IMR-90 (cell line): ENCODE measurements at regions not wholly inside any gene's neighbourhood (a gene's known extent, or its start where the extent isn't known, plus 50 kb on each side); places are given as distances from the start of the nearest gene placed in this dataset.

Experiments used
- ATAC-seq: fragments of 200-7000 bp; cut with Tn5 transposase; 2 replicates; pipeline ENCODE4 v1.9.1; 2020; ENCODE audit warnings: low read depth, mild to moderate bottlenecking, moderate library complexity
- BruUV-seq: library from RNA; stranded (reverse); fragments of 400-500 nt; replicated peaks from 2 replicates; lab custom pipeline; 2021; lab: Mats Ljungman, UMichigan
- CTCF ChIA-PET: fragments of 300-600 bp; formaldehyde crosslinking; extraction: SDS; loops from one replicate; lab custom pipeline; 2021; ENCODE audit warnings: antibody characterized with exemption; lab: Yijun Ruan, JAX
- POLR2A ChIA-PET: fragments of 300-600 bp; sonication (Branson Sonifier 250); formaldehyde crosslinking; loops from one replicate; lab custom pipeline; 2022; ENCODE audit warnings: antibody characterized with exemption; ENCODE audit not compliant: unreplicated experiment; lab: Charles Lee
- DNase-seq: peaks from one replicate; pipeline ENCODE4 v3.0.0; 2013
- H2AFZ ChIP-seq: replicated peaks from 2 replicates; pipeline ENCODE3; 2013; ENCODE audit warnings: low read length, mild to moderate bottlenecking; ENCODE audit not compliant: poor library complexity
- H2AK5ac ChIP-seq: 2 replicates; pipeline ENCODE4 v1.6.1; 2013; ENCODE audit warnings: low read depth, low read length, inconsistent platforms
- H2AK9ac ChIP-seq: replicated peaks from 2 replicates; pipeline ENCODE3; 2013; ENCODE audit warnings: mild to moderate bottlenecking, low read depth, low read length, moderate library complexity; ENCODE audit not compliant: poor library complexity
- H2BK120ac ChIP-seq: 2 replicates; pipeline ENCODE4 v1.6.1; 2013; ENCODE audit warnings: low read depth, low read length, inconsistent platforms
- H2BK15ac ChIP-seq: 3 replicates; pipeline ENCODE4 v1.6.1; 2013; ENCODE audit warnings: low read depth, low read length, inconsistent platforms
- H2BK20ac ChIP-seq: 2 replicates; pipeline ENCODE4 v1.6.1; 2013; ENCODE audit warnings: low read depth, mild to moderate bottlenecking, inconsistent platforms, low read length, moderate library complexity
- H2BK5ac ChIP-seq: 2 replicates; pipeline ENCODE4 v1.6.1; 2013; ENCODE audit warnings: mild to moderate bottlenecking, low read depth, low read length, inconsistent platforms; ENCODE audit not compliant: poor library complexity, severe bottlenecking
- H3K14ac ChIP-seq: replicated peaks from 2 replicates; pipeline ENCODE4 v1.6.1; 2013; ENCODE audit warnings: low read depth, low read length, inconsistent platforms
- H3K18ac ChIP-seq: 2 replicates; pipeline ENCODE4 v1.6.1; 2013; ENCODE audit warnings: low read depth, low read length, control low read depth
- H3K23ac ChIP-seq: 2 replicates; pipeline ENCODE4 v1.6.1; 2013; ENCODE audit warnings: low read depth, low read length, inconsistent platforms
- H3K27ac ChIP-seq: 2 replicates; pipeline ENCODE4 v1.5.1; 2013; ENCODE audit warnings: mild to moderate bottlenecking, control low read depth, low read length; ENCODE audit not compliant: insufficient read depth
- H3K27me3 ChIP-seq: 2 replicates; pipeline ENCODE4 v1.6.1; 2013; ENCODE audit warnings: low read length; ENCODE audit not compliant: control insufficient read depth, insufficient read depth
- H3K36me3 ChIP-seq: 2 replicates; pipeline ENCODE4 v1.6.1; 2013; ENCODE audit warnings: low read length, mixed read lengths; ENCODE audit not compliant: control insufficient read depth, insufficient read depth
- H3K4ac ChIP-seq: 2 replicates; pipeline ENCODE4 v1.6.1; 2013; ENCODE audit warnings: low read depth, low read length, inconsistent platforms
- H3K4me1 ChIP-seq: 2 replicates; pipeline ENCODE4 v1.6.1; 2013; ENCODE audit warnings: low read length, mixed read lengths; ENCODE audit not compliant: control insufficient read depth, insufficient read depth
- H3K4me2 ChIP-seq: 2 replicates; pipeline ENCODE4 v1.6.1; 2013; ENCODE audit warnings: low read depth, mild to moderate bottlenecking, control low read depth, low read length, moderate library complexity
- H3K4me3 ChIP-seq: 2 replicates; pipeline ENCODE4 v1.5.1; 2013; ENCODE audit warnings: low read depth, mild to moderate bottlenecking, control low read depth, low read length, moderate library complexity; ENCODE audit not compliant: insufficient read depth
- H3K56ac ChIP-seq: 2 replicates; pipeline ENCODE4 v1.6.1; 2013; ENCODE audit warnings: low read length, inconsistent platforms; ENCODE audit not compliant: insufficient read depth; ENCODE audit errors: extremely low read depth
- H3K79me1 ChIP-seq, 2 experiments: 2 replicates each; pipeline ENCODE4 v1.6.1; 2013; ENCODE audit warnings: low read length in 2 of 2, inconsistent platforms in 1 of 2, low read depth in 1 of 2
- H3K9ac ChIP-seq: 2 replicates; pipeline ENCODE4 v1.6.1; 2013; ENCODE audit warnings: low read depth, low read length, control low read depth
- H3K9me1 ChIP-seq: 2 replicates; pipeline ENCODE4 v1.6.1; 2013; ENCODE audit warnings: low read length, inconsistent platforms; ENCODE audit not compliant: insufficient read depth
- H3K9me3 ChIP-seq: 2 replicates; pipeline ENCODE4 v1.6.1; 2013; ENCODE audit warnings: low read length; ENCODE audit not compliant: control insufficient read depth, insufficient read depth
- H4K20me1 ChIP-seq: 2 replicates; pipeline ENCODE4 v1.6.1; 2013; ENCODE audit warnings: low read length, inconsistent platforms; ENCODE audit not compliant: insufficient read depth
- H4K5ac ChIP-seq: 2 replicates; pipeline ENCODE4 v1.6.1; 2013; ENCODE audit warnings: mild to moderate bottlenecking, low read depth, low read length, control low read depth
- H4K8ac ChIP-seq, 2 experiments: 2 replicates each; pipeline ENCODE4 v1.6.1; 2013; ENCODE audit warnings: low read depth in 2 of 2, low read length in 2 of 2, control low read depth in 1 of 2, inconsistent platforms in 1 of 2
- H4K91ac ChIP-seq: 2 replicates; pipeline ENCODE4 v1.6.1; 2013; ENCODE audit warnings: low read depth, low read length, inconsistent platforms; ENCODE audit not compliant: insufficient read depth
- BHLHE40 ChIP-seq: fragments of 150-350 bp; IDR thresholded peaks from 2 replicates; pipeline ENCODE4 v1.6.1; 2016; ENCODE audit warnings: mild to moderate bottlenecking, low read depth, low read length
- CEBPB ChIP-seq: IDR thresholded peaks from 2 replicates; pipeline ENCODE4 v1.6.1; 2012; ENCODE audit warnings: low read depth, low read length, improper control_type of control experiment
- FOS ChIP-seq: fragments of 150-350 bp; IDR thresholded peaks from 2 replicates; pipeline ENCODE4 v1.6.1; 2016; ENCODE audit warnings: low read depth, low read length
- MAZ ChIP-seq: IDR thresholded peaks from 2 replicates; pipeline ENCODE4 v1.6.1; 2012; ENCODE audit warnings: low read depth, mild to moderate bottlenecking, low read length, improper control_type of control experiment, moderate library complexity, borderline replicate concordance
- MXI1 ChIP-seq: IDR thresholded peaks from 2 replicates; pipeline ENCODE4 v1.6.1; 2012; ENCODE audit warnings: low read depth, mild to moderate bottlenecking, low read length, moderate library complexity, borderline replicate concordance
- POLR2A ChIP-seq: IDR thresholded peaks from 2 replicates; pipeline ENCODE4 v1.6.1; 2012; ENCODE audit warnings: mild to moderate bottlenecking, low read depth, low read length
- RAD21 ChIP-seq: IDR thresholded peaks from 2 replicates; pipeline ENCODE4 v1.6.1; 2012; ENCODE audit warnings: low read length, improper control_type of control experiment
- RCOR1 ChIP-seq: IDR thresholded peaks from 2 replicates; pipeline ENCODE4 v1.6.1; 2012; ENCODE audit warnings: mild to moderate bottlenecking, low read length, improper control_type of control experiment; ENCODE audit not compliant: insufficient replicate concordance
- SMC3 ChIP-seq: fragments of 150-350 bp; IDR thresholded peaks from 2 replicates; pipeline ENCODE4 v1.6.1; 2016; ENCODE audit warnings: low read depth, mild to moderate bottlenecking, antibody characterized with exemption, low read length, moderate library complexity
- USF2 ChIP-seq: fragments of 150-350 bp; IDR thresholded peaks from 2 replicates; pipeline ENCODE4 v1.6.1; 2017; ENCODE audit warnings: mild to moderate bottlenecking, antibody characterized with exemption, low read length, low read depth
- dilution Hi-C: fragments of 300-500 bp; cut with HindIII; formaldehyde crosslinking; loops from one replicate; pipeline ENCODE4 v1.14.3; 2018; ENCODE audit warnings: low sequenced_read_pairs; ENCODE audit not compliant: unreplicated experiment
- in situ Hi-C: fragments of 300-500 bp; cut with MboI; formaldehyde crosslinking; loops from 3 replicates; pipeline ENCODE4 v1.14.3; 2019; ENCODE audit warnings: low sequenced_read_pairs, inconsistent platforms, mixed read lengths
- intact Hi-C: fragments of 100-400 bp; cut with micrococcal nuclease; formaldehyde crosslinking; loops from 2 replicates; pipeline ENCODE4 v1.10.0; 2022

GRCh38 chr4:174181827-174182226 is 101.6 kb downstream of the FBXO8 start:
- H3K4me1 ChIP-seq: no peaks in the 10 kb centered on the region
- H2BK5ac ChIP-seq: no peak overlapping the region
- H3K14ac ChIP-seq: no peak overlapping the region
- H3K9ac ChIP-seq: no peak overlapping the region
- in situ Hi-C loops (no loop called here), intact Hi-C loops (no loop called here), dilution Hi-C loops (no loop called here)
- no peak overlapping the region for H3K4ac ChIP-seq
- H3K9me3 ChIP-seq: no peaks in the 10 kb centered on the region
- no peak overlapping the region for H4K8ac ChIP-seq
- no peak overlapping the region for H2AK5ac ChIP-seq
- no peak overlapping the region for H2AFZ ChIP-seq
- ATAC-seq (no peak), DNase-seq (no peak)
- no peak overlapping the region for H3K4me3 ChIP-seq
- no peak overlapping the region for H2AK9ac ChIP-seq
- H3K27ac ChIP-seq: no peak overlapping the region
- H3K4me2 ChIP-seq: no peak overlapping the region
- H2BK20ac ChIP-seq: no peak overlapping the region
- no peak overlapping the region for H4K5ac ChIP-seq
- H3K9me1 ChIP-seq: no peaks in the 10 kb centered on the region
- H3K36me3 ChIP-seq: no peaks in the 10 kb centered on the region
- ChIA-PET CTCF (interaction anchor here (0.9 kb wide), 1 partner anchor 30 kb away, joined by 3 read pairs; no protein-coding TSS in a partner anchor), POLR2A (no interaction called here)
- H3K23ac ChIP-seq: no peak overlapping the region
- TF ChIP-seq USF2: no peak
- TF ChIP-seq FOS: no peak
- no peak for TF ChIP-seq MXI1
- TF ChIP-seq MAZ: no peak
- no peak for TF ChIP-seq SMC3
- no peak for TF ChIP-seq CEBPB
- no peak for TF ChIP-seq POLR2A
- no peak for TF ChIP-seq RCOR1
- TF ChIP-seq BHLHE40: no peak
- no peak for TF ChIP-seq RAD21
- no peaks in the 10 kb centered on the region for H4K20me1 ChIP-seq
- no peak overlapping the region for H2BK15ac ChIP-seq
- no TSS peak for BruUV-seq
- H3K27me3 ChIP-seq: no peaks in the 10 kb centered on the region
- H3K79me1 ChIP-seq: no peaks in the 10 kb centered on the region
- H3K56ac ChIP-seq: no peak overlapping the region
- H2BK120ac ChIP-seq: no peak overlapping the region
- no peak overlapping the region for H3K18ac ChIP-seq
- H4K91ac ChIP-seq: no peak overlapping the region
